MM.1S (cell line): ENCODE measurements at regions not wholly inside any gene's neighbourhood (a gene's known extent, or its start where the extent isn't known, plus 50 kb on each side); places are given as distances from the start of the nearest gene placed in this dataset.

Source experiments
- CTCF ChIP-seq: fragments of 300-600 bp; sonication (generic); IDR thresholded peaks from 2 replicates; pipeline ENCODE4 v1.5.1; 2016; ENCODE audit warnings: antibody characterized with exemption, low read length, mixed read lengths
- EZH2 ChIP-seq: fragments of 300-600 bp; sonication (generic); optimal IDR thresholded peaks from 2 replicates; pipeline ENCODE3; 2017; ENCODE audit warnings: low read depth, mild to moderate bottlenecking, antibody characterized with exemption, low read length, mixed read lengths
- EZH2phosphoT487 ChIP-seq: fragments of 300-600 bp; sonication (generic); IDR thresholded peaks from 2 replicates; pipeline ENCODE4 v1.6.1; 2018; ENCODE audit warnings: antibody characterized with exemption, low read length

DNA sequence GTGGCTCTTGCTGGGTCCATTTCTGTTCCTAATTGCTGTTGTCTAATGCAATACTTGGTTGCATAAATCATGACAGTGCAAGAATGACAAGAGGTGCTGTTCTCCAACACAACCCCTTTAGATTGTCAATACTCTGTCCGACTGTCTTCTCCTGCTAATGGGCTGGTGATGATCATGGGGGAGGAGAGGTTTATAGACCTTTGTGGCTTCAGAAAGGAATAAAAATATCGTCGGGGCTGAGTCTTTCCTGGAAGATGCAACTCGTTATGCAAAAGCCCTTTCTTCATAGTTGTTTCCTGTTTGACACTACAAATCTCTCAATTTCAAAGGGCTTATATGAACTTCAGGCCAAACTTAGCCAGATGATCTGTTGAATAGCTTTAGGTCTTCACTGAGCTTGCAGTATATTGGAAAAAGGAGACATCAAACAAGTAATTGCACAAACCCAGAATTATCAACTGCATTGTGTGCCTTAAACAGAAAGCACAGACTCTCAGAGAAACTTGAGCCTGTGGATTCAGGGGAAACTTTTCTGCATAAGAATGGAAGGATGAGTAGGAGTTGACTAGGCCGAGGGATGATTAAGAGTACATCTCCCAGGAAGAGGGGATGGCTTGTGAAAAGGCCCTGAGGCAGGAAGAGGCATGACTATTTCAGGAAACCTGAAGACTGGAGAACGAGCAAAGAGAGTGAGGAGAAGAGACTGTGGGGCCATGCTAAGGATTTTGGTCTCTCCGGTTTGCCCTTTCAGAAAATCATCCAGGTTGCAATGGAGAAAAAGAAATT is 107.6 kb downstream of the TSEN15 start:
- TF ChIP-seq CTCF = no peak
- TF ChIP-seq EZH2 = no peak
- TF ChIP-seq EZH2phosphoT487 = no peak
